ENCODE measurements at regions not wholly inside any gene's neighbourhood (a gene's known extent, or its start where the extent isn't known, plus 50 kb on each side); places are given as distances from the start of the nearest gene placed in this dataset.

- peaks cover 3% of the 10 kb centered on the region for H3K27me3 Mint-ChIP-seq (ENCODE audit: unreplicated experiment)
- no peak for TF ChIP-seq CTCF (IDR thresholded peaks at IDR 0.05; ENCODE audit: partially characterized antibody, unreplicated experiment)
- no peaks in the 10 kb centered on the region for H3K36me3 Mint-ChIP-seq (ENCODE audit: unreplicated experiment)
- no peak for DNase-seq
- H3K4me1 Mint-ChIP-seq (ENCODE audit: low read depth, unreplicated experiment) = peaks cover 7% of the 10 kb centered on the region
- H3K9me3 Mint-ChIP-seq (ENCODE audit: unreplicated experiment) = no peaks in the 10 kb centered on the region
- no peak overlapping the region for H3K4me3 Mint-ChIP-seq (ENCODE audit: unreplicated experiment)
- H3K27ac Mint-ChIP-seq (ENCODE audit: unreplicated experiment) = no peak overlapping the region
These were observed 272.6 kb downstream of the GATA3 start for GRCh38 chr10:8327140-8327423.

- TF ChIP-seq CTCF (IDR thresholded peaks at IDR 0.05; ENCODE audit: partially characterized antibody, unreplicated experiment) = no peak
- no peak overlapping the region for H3K4me3 Mint-ChIP-seq (ENCODE audit: unreplicated experiment)
- no peak for DNase-seq
- H3K4me1 Mint-ChIP-seq (ENCODE audit: low read depth, unreplicated experiment) = peaks cover 4% of the 10 kb centered on the region
- no peak overlapping the region for H3K27ac Mint-ChIP-seq (ENCODE audit: unreplicated experiment)
- H3K27me3 Mint-ChIP-seq (ENCODE audit: unreplicated experiment) = peaks cover 3% of the 10 kb centered on the region
- no peaks in the 10 kb centered on the region for H3K9me3 Mint-ChIP-seq (ENCODE audit: unreplicated experiment)
- no peaks in the 10 kb centered on the region for H3K36me3 Mint-ChIP-seq (ENCODE audit: unreplicated experiment)
These were observed 276.9 kb downstream of the GATA3 start for GRCh38 chr10:8331387-8331786.

- H3K4me1 Mint-ChIP-seq (ENCODE audit: low read depth, unreplicated experiment) = peaks cover 4% of the 10 kb centered on the region
- peaks cover 3% of the 10 kb centered on the region for H3K27me3 Mint-ChIP-seq (ENCODE audit: unreplicated experiment)
- TF ChIP-seq CTCF (IDR thresholded peaks at IDR 0.05; ENCODE audit: partially characterized antibody, unreplicated experiment) = no peak
- peak overlapping the region; percentile 91 for H3K4me3 Mint-ChIP-seq (ENCODE audit: unreplicated experiment)
- H3K36me3 Mint-ChIP-seq (ENCODE audit: unreplicated experiment) = no peaks in the 10 kb centered on the region
- no peak overlapping the region for H3K27ac Mint-ChIP-seq (ENCODE audit: unreplicated experiment)
- no peaks in the 10 kb centered on the region for H3K9me3 Mint-ChIP-seq (ENCODE audit: unreplicated experiment)
- DNase-seq = peak; percentile 57
These were observed 277.6 kb downstream of the GATA3 start for GRCh38 chr10:8331896-8332729.

DNA sequence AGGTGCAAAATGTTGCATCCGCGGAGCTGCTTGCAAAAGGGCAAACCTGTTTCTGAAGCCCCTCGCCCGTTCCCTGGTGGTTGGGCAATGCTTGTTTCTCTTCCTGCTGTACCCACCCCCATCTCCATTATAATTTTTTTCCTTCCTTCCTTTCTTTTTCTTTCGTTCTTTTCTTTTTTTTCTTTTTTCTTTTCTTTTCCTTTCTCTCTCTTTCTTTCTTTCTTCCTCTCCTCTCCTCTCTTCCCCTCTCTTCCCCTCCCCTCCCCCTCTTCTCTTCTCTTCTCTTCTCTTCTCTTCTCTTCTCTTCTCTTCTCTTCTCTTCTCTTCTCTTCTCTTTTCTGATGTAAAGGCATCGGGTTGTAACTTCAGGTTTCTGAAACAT lies 278.2 kb downstream of the GATA3 start:
- Mint-ChIP-seq H3K27ac (ENCODE audit: unreplicated experiment) (no peak overlapping the region), H3K4me1 (ENCODE audit: low read depth, unreplicated experiment) (peaks cover 4% of the 10 kb centered on the region), H3K27me3 (ENCODE audit: unreplicated experiment) (peaks cover 3% of the 10 kb centered on the region), H3K36me3 (ENCODE audit: unreplicated experiment) (no peaks in the 10 kb centered on the region), H3K9me3 (ENCODE audit: unreplicated experiment) (no peaks in the 10 kb centered on the region), H3K4me3 (ENCODE audit: unreplicated experiment) (peak overlapping the region; percentile 91)
- no peak for TF ChIP-seq CTCF (IDR thresholded peaks at IDR 0.05; ENCODE audit: partially characterized antibody, unreplicated experiment)
- no peak for DNase-seq

DNA sequence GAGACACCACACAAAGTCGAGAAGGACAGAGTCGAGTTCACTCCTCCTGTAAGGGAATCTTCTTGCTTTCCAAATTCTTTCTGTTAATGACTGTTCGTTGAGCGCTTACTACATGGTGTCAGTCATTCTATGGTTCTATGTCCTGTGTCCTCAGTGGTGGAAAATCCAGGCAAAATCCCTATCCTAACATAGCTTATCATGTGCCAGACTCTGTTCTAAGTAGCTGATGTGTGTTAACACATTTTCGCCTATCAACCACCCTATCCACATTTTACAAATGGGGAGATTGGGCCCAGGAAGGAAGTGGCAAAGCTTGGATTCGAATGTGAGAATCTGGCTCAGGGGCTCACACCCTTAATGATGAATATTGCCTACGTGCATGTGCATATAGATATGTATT lies 280.1 kb downstream of the GATA3 start:
- no peaks in the 10 kb centered on the region for H3K9me3 Mint-ChIP-seq (ENCODE audit: unreplicated experiment)
- no peak for TF ChIP-seq CTCF (IDR thresholded peaks at IDR 0.05; ENCODE audit: partially characterized antibody, unreplicated experiment)

More for the DNA sequence above, 280.1 kb downstream of the GATA3 start:
- H3K27me3 Mint-ChIP-seq (ENCODE audit: unreplicated experiment) = peaks cover 3% of the 10 kb centered on the region
- no peak overlapping the region for H3K27ac Mint-ChIP-seq (ENCODE audit: unreplicated experiment)
- peaks cover 4% of the 10 kb centered on the region for H3K4me1 Mint-ChIP-seq (ENCODE audit: low read depth, unreplicated experiment)
- DNase-seq = no peak
- H3K4me3 Mint-ChIP-seq (ENCODE audit: unreplicated experiment) = no peak overlapping the region
- no peaks in the 10 kb centered on the region for H3K36me3 Mint-ChIP-seq (ENCODE audit: unreplicated experiment)
